ENCODE measurements at regions not wholly inside any gene's neighbourhood (a gene's known extent, or its start where the extent isn't known, plus 50 kb on each side); places are given as distances from the start of the nearest gene placed in this dataset.

DNA sequence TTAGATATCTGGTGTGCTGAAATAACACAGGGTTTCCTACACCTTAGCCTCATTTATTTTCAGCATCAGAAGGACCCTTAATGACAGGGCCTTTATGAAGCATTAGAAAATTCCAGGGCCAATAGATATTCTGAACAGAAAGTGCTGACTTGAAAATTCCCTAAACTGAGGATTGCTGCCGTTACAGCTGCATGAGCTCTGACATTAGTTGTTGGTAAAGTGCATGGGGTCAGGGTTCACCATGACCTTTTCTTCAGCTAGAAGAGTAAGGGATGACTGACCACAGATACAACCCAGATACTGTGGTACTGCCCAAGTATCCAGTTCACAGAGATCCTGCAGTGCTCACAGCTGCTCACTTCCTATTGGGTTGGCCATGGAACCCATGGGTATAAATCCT, 181.7 kb upstream of the SLC25A13 start:
- TF ChIP-seq, protein P1, sequence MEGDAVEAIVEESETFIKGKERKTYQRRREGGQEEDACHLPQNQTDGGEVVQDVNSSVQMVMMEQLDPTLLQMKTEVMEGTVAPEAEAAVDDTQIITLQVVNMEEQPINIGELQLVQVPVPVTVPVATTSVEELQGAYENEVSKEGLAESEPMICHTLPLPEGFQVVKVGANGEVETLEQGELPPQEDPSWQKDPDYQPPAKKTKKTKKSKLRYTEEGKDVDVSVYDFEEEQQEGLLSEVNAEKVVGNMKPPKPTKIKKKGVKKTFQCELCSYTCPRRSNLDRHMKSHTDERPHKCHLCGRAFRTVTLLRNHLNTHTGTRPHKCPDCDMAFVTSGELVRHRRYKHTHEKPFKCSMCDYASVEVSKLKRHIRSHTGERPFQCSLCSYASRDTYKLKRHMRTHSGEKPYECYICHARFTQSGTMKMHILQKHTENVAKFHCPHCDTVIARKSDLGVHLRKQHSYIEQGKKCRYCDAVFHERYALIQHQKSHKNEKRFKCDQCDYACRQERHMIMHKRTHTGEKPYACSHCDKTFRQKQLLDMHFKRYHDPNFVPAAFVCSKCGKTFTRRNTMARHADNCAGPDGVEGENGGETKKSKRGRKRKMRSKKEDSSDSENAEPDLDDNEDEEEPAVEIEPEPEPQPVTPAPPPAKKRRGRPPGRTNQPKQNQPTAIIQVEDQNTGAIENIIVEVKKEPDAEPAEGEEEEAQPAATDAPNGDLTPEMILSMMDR (IDR thresholded peaks at IDR 0.05): no peak
- no peak for TF ChIP-seq POLR2A (IDR thresholded peaks at IDR 0.05)

All from Peyer's patch (tissue), 4 donors.